Endothelial cell (in vitro differentiated cells): ENCODE measurements at regions not wholly inside any gene's neighbourhood (a gene's known extent, or its start where the extent isn't known, plus 50 kb on each side); places are given as distances from the start of the nearest gene placed in this dataset.

Experiments used
- DNase-seq: peaks from one replicate; pipeline ENCODE4 v3.0.0; 2021; ENCODE audit warnings: low spot score
- H3K27ac Mint-ChIP-seq: one replicate; pipeline ENCODE4 v1.8.0; 2021; ENCODE audit warnings: mixed read lengths, inconsistent platforms; ENCODE audit not compliant: unreplicated experiment
- H3K27me3 Mint-ChIP-seq: one replicate; pipeline ENCODE4 v1.8.0; 2021; ENCODE audit warnings: mild to moderate bottlenecking, moderate library complexity, mixed read lengths, inconsistent platforms; ENCODE audit not compliant: unreplicated experiment
- H3K36me3 Mint-ChIP-seq: one replicate; pipeline ENCODE4 v1.8.0; 2021; ENCODE audit warnings: mild to moderate bottlenecking, low read depth, mixed read lengths, inconsistent platforms; ENCODE audit not compliant: unreplicated experiment
- H3K4me1 Mint-ChIP-seq: one replicate; pipeline ENCODE4 v1.8.0; 2021; ENCODE audit warnings: mild to moderate bottlenecking, mixed read lengths, inconsistent platforms; ENCODE audit not compliant: unreplicated experiment
- H3K4me3 Mint-ChIP-seq: one replicate; pipeline ENCODE4 v1.8.0; 2021; ENCODE audit warnings: mild to moderate bottlenecking, mixed read lengths, inconsistent platforms; ENCODE audit not compliant: unreplicated experiment
- H3K9me3 Mint-ChIP-seq: one replicate; pipeline ENCODE4 v1.8.0; 2021; ENCODE audit warnings: mixed read lengths, inconsistent platforms; ENCODE audit not compliant: unreplicated experiment
- CTCF ChIP-seq: fragments of 200-600 bp; sonication (generic); IDR thresholded peaks from one replicate; pipeline ENCODE4 v1.5.0; 2021; ENCODE audit warnings: antibody characterized with exemption; ENCODE audit not compliant: unreplicated experiment

- no peak for TF ChIP-seq CTCF
- no peaks in the 10 kb centered on the region for H3K36me3 Mint-ChIP-seq
- peaks cover 5% of the 10 kb centered on the region for H3K27me3 Mint-ChIP-seq
- DNase-seq = no peak
- peaks cover 17% of the 10 kb centered on the region for H3K9me3 Mint-ChIP-seq
- no peak overlapping the region for H3K27ac Mint-ChIP-seq
- no peak overlapping the region for H3K4me3 Mint-ChIP-seq
- H3K4me1 Mint-ChIP-seq = no peaks in the 10 kb centered on the region
These were observed 671.5 kb upstream of the TMEM132C start for GRCh38 chr12:127595506-127595905.

- no peak for DNase-seq
- Mint-ChIP-seq H3K4me1 (no peaks in the 10 kb centered on the region), H3K27me3 (peaks cover 2% of the 10 kb centered on the region), H3K9me3 (peaks cover 17% of the 10 kb centered on the region), H3K36me3 (no peaks in the 10 kb centered on the region), H3K27ac (no peak overlapping the region), H3K4me3 (no peak overlapping the region)
- no peak for TF ChIP-seq CTCF
These were observed 670.1 kb upstream of the TMEM132C start for GRCh38 chr12:127596891-127597290.

- H3K9me3 Mint-ChIP-seq = peaks cover 8% of the 10 kb centered on the region
- H3K27ac Mint-ChIP-seq = no peak overlapping the region
- no peaks in the 10 kb centered on the region for H3K27me3 Mint-ChIP-seq
- TF ChIP-seq CTCF = no peak
- H3K36me3 Mint-ChIP-seq = no peaks in the 10 kb centered on the region
- no peak for DNase-seq
- no peak overlapping the region for H3K4me3 Mint-ChIP-seq
- no peaks in the 10 kb centered on the region for H3K4me1 Mint-ChIP-seq
These were observed 667.5 kb upstream of the TMEM132C start for GRCh38 chr12:127599436-127599835.

GRCh38 chr12:127600211-127600610 is 666.8 kb upstream of the TMEM132C start:
- H3K27me3 Mint-ChIP-seq = peaks cover 2% of the 10 kb centered on the region
- no peak for DNase-seq

More at GRCh38 chr12:127600211-127600610, 666.8 kb upstream of the TMEM132C start:
- no peaks in the 10 kb centered on the region for H3K36me3 Mint-ChIP-seq
- H3K9me3 Mint-ChIP-seq = peaks cover 11% of the 10 kb centered on the region
- TF ChIP-seq CTCF = no peak
- no peak overlapping the region for H3K27ac Mint-ChIP-seq
- no peak overlapping the region for H3K4me3 Mint-ChIP-seq
- no peaks in the 10 kb centered on the region for H3K4me1 Mint-ChIP-seq
